ENCODE measurements at regions not wholly inside any gene's neighbourhood (a gene's known extent, or its start where the extent isn't known, plus 50 kb on each side); places are given as distances from the start of the nearest gene placed in this dataset.

DNA sequence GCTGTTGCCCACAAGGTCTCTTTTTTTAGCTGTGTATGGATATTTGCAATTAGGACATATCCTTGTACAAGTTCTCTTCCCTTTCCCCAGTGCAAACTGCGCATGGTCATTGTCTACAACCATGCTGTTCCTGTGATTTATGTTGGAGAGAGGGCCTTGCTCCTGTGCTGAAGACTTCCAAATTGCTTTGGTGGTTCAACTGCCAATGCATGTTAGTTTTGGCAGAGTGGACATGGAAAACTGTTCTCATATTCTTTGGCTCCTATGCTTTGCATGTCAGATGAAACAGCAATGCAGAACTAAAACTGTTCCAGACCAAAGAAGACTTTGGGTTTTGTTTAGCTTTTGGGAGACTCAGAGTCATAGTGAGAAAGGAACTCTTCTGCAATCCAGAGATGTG is 148.8 kb upstream of the EDNRA start:
- no peak for TF ChIP-seq CTCF (IDR thresholded peaks at IDR 0.05; ENCODE audit: insufficient read depth, low read length, poor library complexity, severe bottlenecking)
- TF ChIP-seq EZH2phosphoT487 (conservative IDR thresholded peaks at IDR 0.05; ENCODE audit: low read length) = no peak

Data from SU-DHL-6 (cell line).